T follicular helper cell (primary cell): ENCODE measurements at regions not wholly inside any gene's neighbourhood (a gene's known extent, or its start where the extent isn't known, plus 50 kb on each side); places are given as distances from the start of the nearest gene placed in this dataset.
"Not testable (repeated sequence)": the region's sequence is repeated elsewhere in the genome, so short reads cannot be mapped to it uniquely, and the experiment has no call there.

Experiments used
- DNase-seq: peaks from one replicate; pipeline ENCODE4 v3.0.0-alpha.2; 2020; ENCODE audit warnings: low read depth

DNA sequence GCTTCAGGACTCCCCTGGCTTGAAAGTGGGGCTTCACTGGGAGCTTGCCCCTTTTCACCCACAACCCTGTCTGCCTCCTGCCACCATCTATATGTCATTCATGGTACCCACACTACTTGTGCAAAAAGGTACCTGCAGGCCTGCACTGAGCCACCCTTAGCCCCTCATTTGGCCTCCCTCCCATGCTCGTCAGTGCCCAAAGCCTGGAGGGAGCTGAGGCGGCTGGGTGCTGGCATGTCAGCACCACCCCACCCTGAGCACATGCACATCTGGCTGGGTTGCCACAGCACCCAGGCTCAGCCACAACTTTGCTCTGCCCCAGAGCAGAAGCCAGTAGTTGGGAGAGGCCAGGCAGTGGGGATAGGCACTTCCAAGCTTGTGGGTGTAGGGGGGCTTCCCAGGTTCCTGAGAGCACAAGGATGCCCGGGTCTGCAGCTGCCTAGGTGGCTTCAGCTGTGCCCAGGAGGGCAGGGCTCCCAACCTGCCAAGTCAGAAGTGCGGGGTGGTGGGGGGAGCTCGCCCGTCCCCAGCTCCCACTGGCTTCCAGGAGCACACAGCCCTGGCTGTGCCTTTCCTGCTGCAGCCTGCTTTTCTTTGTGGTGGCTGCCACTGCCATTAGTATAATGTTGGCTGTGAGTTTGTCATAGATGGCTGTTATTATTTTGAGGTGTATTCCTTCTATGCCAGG lies 1054.6 kb upstream of the EPHA6 start:
- no peak for DNase-seq

DNA sequence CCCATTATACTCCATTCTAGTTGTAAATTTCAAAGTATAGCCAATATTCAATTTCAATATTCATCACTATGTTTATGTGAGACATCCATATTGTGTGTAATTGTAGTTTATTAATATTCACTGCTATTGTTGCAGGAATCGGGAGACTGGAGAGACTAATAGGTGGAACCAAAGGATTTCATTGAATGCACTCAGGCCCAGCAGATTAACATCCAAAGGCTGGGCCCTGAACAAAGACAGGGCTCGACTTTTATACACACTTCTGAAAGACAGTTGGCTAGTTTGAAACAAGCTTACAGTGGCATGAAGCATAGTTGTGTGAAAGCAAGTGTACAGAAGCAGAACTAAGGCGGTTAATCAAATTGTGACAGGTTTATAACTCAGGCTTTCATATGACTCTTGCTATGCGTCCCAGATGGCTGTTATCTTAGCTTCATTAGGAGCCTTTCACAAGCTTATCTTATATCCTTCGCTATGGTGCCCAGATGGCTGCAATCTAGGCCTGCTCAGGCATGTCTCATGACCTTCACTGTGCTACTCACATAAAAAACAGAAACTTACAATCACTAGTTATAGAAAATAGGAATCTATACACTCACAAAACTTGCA lies 1038.8 kb upstream of the EPHA6 start:
- DNase-seq = no peak

DNA sequence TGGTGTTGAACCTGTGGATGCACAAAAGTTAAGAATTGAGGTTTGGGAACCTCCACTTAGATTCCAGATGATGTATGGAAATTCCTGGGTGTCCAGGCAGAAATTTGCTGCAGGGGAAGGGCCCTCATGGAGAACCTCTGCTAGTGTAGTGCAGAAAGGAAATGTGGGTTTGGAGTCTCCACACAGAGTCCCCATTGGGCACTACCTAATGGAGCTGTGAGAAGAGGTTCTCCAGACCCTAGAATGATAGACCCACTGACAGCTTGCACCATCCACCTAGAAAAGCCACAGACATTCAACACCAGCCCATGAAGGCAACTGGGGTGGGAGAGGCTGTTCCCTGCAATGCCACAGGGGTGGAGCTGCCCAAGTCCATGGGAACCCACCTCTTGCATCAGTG lies 1032.8 kb upstream of the EPHA6 start:
- no peak for DNase-seq

DNA sequence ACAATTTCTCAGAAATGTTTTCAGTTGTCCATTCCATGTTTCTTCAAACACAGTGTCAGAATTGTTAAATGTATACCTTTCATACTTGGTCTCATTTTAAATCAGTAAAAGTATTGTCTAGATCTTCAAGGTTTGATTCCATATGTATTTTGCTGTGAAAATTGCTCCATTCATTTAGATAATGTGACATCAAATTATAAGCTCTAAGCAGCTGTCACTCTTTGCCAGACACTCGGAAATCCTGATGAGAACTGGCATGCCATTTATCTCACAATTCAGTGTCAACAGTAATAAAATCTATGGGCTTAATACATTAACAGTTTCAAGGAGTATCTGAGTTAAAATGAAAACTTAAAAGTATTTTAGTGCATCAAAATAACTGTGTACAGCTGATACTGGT lies 1025.3 kb upstream of the EPHA6 start:
- no peak for DNase-seq

DNA sequence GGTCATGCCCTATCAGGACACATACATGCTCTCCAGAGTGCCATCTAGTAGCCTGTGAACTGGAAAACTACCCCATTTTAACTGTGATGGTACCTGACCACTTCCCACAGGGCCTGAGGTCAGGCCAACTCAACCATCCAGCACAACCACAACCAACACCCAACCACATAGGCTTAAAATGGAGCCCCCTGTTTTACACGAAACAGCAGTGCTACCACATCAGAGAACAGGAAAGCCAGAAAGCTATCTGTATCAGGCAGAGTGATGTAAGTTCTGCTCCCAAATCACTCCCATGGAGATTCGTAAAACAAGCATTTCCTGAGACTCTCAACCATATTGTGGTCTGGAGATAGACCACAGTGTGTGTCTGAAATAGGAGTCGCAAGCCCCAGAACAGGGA lies 1017.3 kb upstream of the EPHA6 start:
- DNase-seq = no peak

DNA sequence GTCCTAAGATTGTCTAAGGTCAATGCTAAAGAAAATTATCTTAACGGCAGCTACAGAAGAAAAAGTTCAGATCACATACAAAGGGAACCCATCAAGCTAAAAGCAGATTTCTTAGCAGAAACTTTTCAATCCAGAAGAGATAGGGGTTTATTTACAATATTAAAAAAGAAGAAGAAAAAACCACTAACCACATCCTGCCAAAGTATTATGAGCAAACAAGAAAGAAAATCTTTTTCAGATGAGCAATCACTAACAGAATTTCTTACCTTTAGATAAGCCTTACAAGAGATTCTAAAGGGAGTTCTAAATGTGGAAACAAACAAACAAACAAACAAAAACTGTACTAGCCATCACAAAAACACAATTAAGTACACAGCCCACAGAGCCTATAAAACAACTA lies 1015.8 kb upstream of the EPHA6 start:
- DNase-seq = no peak

DNA sequence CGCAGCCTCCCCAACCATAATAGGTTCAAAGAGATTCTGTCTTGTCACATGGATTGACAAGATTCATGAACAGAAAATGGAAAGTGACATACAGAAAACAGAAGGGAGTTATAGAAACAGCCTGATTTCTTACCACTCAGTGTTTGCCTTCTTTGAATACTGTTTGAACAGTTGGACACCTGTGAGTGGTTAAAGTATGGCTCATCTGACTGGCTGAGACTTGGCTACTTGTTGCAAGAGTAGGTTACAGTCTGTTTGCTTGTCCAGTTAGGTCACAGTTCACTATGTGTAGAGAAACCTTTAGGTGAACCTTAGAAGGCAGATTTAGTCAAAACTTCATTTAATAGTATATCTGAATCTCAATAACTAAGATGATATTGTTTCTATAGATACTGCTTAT lies 1003.9 kb upstream of the EPHA6 start:
- DNase-seq = no peak

DNA sequence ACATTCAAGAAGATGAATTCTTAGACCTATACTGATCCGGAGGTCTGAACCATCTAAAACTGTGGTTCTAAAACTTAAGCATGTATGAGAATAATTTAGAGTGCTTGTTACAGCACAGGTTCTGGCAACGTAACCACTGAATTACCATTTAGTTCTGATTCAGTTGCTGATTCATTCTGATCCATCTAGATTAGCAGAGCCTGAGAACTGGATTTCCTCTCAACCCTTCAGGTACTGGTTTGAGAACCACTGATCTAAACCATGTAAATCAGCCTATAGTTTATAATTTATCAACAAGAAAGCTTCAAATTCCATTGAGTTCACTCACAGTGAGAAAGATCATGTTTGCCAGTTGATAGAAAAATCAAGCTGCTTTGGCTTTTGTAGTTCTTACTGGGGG lies 1001.1 kb upstream of the EPHA6 start:
- DNase-seq = no peak

DNA sequence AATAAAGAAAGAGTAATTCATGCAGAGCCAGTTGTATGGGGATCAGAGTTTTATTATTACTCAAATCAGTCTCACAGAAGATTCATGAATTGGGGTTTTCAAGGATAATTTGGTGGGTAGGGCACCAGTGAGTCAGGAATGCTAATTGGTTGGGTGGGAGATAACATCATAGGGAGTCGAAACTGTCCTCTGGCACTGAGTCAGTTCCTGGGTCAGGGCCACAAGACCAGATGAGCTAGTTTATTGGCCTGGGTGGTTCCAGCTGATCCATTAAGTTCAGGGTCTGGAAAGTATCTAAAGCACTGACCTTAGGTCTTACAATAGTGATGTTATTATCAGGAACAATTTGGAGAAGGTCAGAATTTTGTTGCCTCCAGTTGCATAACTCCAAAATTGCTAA lies 998.6 kb upstream of the EPHA6 start:
- no peak for DNase-seq

DNA sequence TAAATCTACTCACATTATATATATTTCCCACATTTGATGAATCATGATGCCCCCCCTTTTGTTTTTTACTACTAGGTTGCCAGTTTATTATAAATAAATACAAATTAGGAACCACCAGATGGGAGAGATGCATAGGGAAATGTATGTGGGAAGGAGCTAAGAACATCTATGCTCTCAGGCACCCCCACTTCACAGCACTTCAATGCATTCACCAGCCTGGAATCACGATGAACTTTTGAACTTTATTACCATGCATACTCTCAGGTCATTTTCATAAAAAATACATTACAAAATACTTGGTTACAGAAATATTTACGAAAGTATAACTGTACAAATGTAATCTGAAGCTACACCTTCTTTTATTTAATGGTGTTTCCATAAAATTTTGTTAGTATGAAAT lies 988.0 kb upstream of the EPHA6 start:
- no peak for DNase-seq

DNA sequence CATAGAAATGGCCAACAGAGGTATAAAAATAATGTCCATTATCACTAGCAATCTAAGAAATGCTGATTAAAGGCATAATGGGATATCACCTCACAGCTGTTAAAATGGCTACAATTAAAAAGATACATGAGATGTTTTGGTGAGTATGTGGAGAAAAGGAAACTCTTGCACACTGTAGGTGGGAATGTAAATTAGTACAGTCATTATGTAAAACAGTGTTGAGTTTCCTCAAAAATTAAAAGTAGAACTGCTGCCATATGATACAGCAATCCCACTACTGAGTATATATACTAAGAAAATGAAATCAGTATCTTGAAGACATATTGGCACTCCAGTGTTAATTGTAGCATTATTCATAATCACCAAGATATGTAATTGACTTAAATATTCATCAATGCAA lies 982.2 kb upstream of the EPHA6 start:
- no peak for DNase-seq

DNA sequence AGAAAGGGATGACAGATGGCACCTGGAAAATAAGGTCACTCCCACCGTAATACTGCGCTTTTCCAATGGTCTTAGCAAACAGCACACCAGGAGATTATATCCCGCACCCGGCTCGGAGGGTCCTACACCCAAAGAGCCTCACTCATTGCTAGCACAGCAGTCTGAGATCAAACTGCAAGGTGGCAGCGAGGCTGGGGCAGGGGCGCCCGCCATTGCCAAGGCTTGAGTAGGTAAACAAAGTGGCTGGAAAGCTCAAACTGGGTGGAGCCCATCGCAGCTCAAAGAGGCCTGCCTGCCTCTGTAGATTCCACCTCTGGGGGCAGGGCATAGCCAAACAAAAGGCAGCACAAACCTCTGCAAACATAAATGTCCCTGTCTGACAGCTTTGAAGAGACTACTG lies 953.8 kb upstream of the EPHA6 start:
- not testable (repeated sequence) for DNase-seq

DNA sequence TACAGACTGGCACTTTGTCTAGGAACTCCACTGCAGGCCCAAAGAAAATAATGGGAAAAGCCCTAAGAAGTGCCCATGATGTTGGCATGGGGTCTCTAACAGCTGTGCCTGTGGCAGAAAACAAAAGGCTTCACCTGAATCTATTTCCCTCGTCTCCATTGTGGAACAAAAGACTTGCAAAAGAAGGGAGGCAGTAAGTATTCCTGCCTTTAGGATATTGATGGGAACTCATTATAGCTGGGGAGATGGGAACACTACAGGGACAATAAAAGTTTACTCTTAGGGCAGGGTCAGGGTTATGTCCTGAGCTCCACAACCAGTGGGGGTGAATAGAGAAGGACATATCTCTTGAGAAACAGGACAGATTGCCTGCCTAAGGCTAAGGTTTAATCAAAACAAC lies 930.6 kb upstream of the EPHA6 start:
- no peak for DNase-seq

DNA sequence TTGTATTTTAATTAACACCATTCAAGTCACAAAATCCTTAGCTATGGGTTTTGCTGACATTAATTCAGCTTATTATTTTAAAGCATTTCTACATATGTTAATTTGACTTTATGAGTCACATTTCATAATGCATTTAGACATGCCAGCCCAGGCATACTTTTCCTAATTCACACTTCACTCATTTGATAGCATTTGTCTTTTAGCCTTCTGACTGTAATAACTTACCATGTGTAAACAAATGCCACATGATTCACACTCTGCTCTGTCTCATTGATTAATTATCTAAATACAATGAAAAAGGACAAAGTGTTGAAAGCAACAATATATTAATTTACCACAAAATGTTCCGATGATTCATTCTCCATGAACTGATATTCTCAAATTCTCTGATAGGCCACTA lies 927.8 kb upstream of the EPHA6 start:
- DNase-seq = no peak

DNA sequence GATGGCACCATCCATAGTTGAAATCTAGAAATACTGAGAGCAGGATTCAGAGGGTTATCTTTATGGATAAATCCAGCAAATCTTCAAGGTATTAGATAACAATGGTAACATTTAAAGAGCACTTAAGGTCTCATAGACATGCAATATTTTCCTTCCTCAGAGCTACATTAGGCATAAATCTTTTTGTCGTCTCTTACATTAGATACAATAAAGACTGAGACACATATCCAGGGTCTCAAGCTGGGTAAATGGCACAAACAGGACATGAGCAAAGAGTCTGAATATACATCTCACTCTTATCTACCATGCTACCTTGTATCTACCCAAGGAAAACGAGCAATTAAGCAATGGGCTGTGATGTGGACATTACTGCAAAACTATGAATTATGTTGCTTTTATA lies 927.3 kb upstream of the EPHA6 start:
- DNase-seq = no peak

DNA sequence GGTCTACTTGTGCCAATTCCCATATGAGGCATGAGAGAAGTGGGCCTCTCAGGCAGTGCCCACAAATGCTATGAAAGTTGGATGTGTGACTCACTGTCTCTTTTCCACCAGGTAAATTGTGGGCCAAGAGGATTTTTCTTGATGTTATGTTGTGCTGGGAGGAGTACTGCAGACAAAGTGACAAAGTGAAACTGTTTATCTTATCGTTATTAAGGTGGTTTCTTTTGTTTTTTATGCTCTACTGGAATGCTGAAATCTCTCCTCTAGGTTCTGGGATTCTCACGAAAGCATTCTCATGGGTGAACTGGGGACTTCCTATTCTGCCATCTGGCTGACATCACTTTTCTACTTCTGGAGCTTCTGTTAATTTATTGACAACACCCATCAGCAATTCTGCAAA lies 919.6 kb upstream of the EPHA6 start:
- no peak for DNase-seq

DNA sequence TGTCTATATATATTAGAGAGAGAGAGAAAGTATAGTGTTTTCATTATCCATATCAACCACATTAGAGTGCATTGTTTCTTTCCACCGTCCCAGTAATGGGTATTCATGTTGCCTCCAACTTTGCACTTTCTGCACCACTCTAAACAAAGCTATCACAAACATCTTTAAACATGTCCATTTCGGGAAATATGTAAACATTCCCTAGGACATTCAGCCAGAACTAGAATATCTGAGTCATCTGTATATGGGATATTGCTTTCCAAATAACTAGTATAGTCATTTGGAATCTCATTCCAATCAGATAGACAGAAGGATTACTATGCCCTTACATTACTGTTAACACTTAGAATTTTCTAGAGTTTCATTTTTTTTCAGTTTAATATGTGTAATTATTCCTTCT lies 914.9 kb upstream of the EPHA6 start:
- no peak for DNase-seq

DNA sequence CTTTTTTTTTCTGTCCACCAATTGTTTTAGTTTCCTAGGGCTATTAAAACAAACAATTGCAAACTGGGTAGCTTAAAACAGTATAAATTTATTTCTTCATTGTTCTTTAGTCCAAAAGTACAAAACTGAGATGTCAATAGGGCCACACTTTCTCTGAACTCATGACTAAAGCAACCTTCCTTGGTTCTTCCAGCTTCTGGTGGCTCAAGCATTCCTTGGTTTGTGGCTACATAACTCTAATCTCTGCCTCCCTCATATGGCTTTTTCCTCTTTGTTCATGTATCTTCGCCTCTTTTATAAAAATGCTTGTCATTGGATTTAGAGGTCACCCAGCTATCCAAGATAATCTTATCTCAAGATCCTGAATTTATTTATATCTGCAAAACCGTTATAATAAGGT lies 914.5 kb upstream of the EPHA6 start:
- no peak for DNase-seq

DNA sequence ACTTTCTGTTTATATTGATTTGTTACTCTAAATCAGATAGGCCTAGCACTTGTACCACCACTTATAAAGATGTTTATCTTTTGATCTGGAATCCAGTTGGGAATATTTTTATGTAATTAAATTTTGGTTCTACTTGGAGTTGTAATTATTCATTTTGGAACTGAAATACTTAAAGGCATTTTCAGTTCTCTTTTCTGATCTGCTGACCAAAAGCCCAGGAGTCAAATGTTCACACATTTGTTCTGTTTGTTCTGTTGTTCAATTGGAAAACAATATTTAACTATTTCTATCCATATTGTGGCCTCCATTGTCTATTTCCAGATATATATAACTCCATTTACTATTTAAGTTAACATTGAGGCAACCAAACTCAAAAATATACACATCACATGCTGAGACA lies 912.4 kb upstream of the EPHA6 start:
- DNase-seq = no peak

DNA sequence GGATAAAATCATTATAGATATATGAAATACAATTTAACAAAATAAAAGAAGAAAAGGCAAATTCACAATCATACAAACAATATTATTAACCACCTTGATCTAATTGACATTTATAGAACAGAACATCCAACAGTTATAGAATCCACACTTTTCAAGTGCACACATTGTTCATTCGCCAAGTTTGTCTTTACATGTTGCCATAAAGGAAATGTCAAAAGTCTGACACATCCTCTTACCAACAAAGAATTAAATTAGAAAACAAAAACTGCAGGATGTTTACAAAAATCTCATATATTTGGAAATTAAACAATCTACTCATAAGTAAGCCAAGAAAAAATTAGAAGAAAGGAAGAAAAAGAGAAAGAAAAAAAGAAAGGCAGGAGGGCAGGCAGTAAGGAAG lies 909.2 kb upstream of the EPHA6 start:
- no peak for DNase-seq

DNA sequence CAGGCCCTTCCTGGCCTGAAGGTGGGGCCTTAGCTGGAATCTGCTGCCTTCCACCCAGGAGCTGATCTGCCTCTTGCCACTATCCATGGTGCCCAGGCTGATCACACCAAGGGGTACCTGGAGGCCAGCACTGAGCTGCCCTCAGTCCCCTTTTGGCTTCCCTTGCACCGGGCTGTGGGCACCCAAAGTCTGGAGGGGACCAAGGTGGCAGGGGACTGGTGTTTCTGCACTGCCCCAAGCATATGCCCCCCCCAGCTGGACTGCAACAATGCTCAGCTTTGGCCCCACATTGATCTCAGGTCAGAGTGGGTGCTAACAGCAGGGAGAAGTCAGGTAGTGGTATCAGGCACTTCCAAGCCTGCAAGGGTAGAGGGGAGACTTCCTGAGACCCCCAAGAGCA lies 902.6 kb upstream of the EPHA6 start:
- DNase-seq = no peak

DNA sequence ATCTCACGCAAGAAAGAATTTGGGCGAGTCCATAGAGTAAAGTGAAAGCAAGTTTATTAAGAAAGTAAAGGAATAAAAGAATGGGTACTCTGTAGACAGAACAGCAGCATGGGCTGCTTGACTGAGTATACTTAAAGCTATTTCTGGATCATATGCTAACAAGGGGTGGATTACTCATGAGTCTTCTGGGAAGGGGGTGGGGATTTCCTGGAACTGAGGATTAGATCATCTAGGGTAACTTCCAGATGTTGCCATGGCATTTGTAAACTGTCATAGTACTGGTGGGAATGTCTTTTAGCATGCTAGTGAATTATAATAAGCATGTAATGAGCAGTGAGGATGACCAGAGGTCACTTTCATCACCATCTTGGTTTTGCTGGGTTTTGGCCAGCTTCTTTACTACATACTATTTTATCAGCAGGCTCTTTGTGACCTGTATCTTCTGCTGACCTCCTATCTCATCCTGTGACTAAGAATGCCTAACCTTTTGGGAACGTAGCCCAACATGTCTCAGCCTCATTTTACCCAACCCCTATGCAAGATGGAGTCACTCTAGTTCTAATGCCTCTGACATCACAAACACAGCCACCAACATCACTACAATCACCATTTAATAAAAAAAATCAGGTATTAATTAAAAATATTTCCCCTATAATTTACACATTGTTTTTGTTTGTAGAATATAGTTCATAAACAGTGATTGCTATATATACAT lies 890.7 kb upstream of the EPHA6 start:
- no peak for DNase-seq

DNA sequence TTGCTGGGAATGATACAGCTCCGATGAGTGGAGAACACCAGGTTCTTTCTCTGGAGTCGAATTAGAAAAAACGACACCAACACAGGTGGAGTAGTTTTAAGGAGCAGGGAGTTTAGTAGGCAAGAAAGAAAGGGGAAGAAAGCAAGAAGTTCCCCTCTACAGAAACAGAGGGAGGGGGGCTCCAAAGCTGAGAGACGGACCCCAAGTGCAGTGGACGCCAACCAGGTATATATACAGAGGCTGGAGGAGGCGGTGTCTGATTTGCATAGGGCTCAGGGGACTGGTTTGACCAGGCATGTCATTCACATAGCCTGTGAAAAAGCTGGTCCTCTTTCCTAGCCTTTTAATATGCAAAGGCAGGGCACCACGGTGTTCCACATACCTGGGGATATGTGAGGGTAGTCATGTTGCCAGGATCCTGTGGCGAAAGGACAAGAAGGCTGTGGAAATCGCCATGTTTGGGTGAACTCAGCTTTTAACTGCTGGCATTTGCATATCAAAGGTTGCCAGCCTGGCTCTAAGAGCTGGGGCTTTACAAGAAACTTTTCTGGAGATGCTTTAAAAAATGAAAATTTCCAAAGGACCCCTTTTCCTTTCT lies 887.4 kb upstream of the EPHA6 start:
- no peak for DNase-seq
